ENCODE measurements at regions not wholly inside any gene's neighbourhood (a gene's known extent, or its start where the extent isn't known, plus 50 kb on each side); places are given as distances from the start of the nearest gene placed in this dataset.

DNA sequence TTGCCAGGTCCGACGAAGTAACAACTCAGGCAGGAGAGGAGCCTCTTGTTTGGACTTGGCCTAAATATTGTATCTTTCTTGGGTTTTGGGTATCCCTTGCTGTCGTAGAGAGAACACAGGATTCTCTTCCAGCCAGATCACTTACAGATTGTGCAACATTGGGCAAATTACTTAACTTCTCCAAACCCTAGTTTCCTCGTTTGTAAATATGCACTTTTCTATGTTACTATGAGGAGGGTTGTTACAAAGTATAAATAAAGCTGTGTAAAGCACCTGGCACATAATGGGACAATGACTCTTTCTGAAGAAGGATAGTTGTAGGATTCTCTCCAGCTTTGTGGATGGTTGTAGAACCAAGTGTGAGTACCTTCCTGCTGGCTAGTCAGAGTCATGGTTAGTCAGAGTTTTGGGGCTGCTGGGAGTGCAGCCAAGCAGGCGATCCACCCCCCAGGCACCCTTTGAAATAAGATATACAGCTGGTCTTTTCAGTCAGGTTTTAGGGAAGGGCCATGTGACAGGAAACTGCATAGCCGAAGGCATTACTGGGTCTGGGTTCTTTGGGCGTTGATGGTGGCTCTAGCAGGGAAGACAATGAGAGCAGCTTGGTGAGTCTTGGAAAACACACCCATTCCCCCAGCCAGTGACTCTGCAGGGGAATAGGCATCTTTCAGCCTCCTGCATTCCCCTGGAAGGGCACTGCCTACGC is 49.9 kb upstream of the GDNF start:
- DNase-seq (ENCODE audit: extremely low spot score), result no peak
- H3K4me1 ChIP-seq, result peaks cover 0 to 9% (median 7%) of the 10 kb centered on the region in 4 donors
- no peaks in the 10 kb centered on the region for H3K27me3 ChIP-seq
- intact Hi-C loops (cut with DNase I), result no loop called here
- TF ChIP-seq EP300 (IDR thresholded peaks at IDR 0.05) (no peak), POLR2AphosphoS5 (IDR thresholded peaks at IDR 0.05) (no peak), POLR2A (IDR thresholded peaks at IDR 0.05; ENCODE audit: low read depth) (no peak)
- TF ChIP-seq, protein P1, sequence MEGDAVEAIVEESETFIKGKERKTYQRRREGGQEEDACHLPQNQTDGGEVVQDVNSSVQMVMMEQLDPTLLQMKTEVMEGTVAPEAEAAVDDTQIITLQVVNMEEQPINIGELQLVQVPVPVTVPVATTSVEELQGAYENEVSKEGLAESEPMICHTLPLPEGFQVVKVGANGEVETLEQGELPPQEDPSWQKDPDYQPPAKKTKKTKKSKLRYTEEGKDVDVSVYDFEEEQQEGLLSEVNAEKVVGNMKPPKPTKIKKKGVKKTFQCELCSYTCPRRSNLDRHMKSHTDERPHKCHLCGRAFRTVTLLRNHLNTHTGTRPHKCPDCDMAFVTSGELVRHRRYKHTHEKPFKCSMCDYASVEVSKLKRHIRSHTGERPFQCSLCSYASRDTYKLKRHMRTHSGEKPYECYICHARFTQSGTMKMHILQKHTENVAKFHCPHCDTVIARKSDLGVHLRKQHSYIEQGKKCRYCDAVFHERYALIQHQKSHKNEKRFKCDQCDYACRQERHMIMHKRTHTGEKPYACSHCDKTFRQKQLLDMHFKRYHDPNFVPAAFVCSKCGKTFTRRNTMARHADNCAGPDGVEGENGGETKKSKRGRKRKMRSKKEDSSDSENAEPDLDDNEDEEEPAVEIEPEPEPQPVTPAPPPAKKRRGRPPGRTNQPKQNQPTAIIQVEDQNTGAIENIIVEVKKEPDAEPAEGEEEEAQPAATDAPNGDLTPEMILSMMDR (IDR thresholded peaks at IDR 0.05), result no peak
- 73% methylated on average over 7 of the region's 8 CpGs for WGBS
- no peak overlapping the region for H3K4me3 ChIP-seq
- no peaks in the 10 kb centered on the region for H3K36me3 ChIP-seq
- H3K27ac ChIP-seq (replicated peaks in 1 of 4), result no peak overlapping the region
- H3K9me3 ChIP-seq, result no peaks in the 10 kb centered on the region

Small RNAs in the stretch of these regions (small RNA-seq; reads per million reads assigned to genes)
- 0 reads per million in 3 donors for gene LINC02110
